GM23338 (cell line): ENCODE measurements at regions not wholly inside any gene's neighbourhood (a gene's known extent, or its start where the extent isn't known, plus 50 kb on each side); places are given as distances from the start of the nearest gene placed in this dataset.

ENCODE experiments used
- ATAC-seq: fragments of 200-7000 bp; cut with Tn5 transposase; 3 replicates; pipeline ENCODE4 v1.9.1; 2020
- DNase-seq: peaks from one replicate; pipeline ENCODE4 v3.0.0-alpha.2; 2015; ENCODE audit warnings: low spot score
- H2AFZ ChIP-seq: fragments of 200-600 bp; sonication (generic); 2 replicates; pipeline ENCODE4 v1.8.0; 2016; ENCODE audit warnings: antibody characterized with exemption, mild to moderate bottlenecking, moderate library complexity
- H3F3A ChIP-seq: fragments of 200-600 bp; sonication (generic); replicated peaks from 2 replicates; pipeline ENCODE4 v1.8.0; 2017; ENCODE audit warnings: antibody characterized with exemption, mixed run types, low read depth
- H3K27ac ChIP-seq: fragments of 200-600 bp; sonication (generic); 2 replicates; pipeline ENCODE4 v1.6.1; 2016; ENCODE audit warnings: low read depth
- H3K27me3 ChIP-seq: fragments of 200-600 bp; sonication (generic); 2 replicates; pipeline ENCODE4 v1.8.0; 2016; ENCODE audit warnings: mild to moderate bottlenecking, mixed run types, moderate library complexity; ENCODE audit not compliant: insufficient read depth
- H3K36me3 ChIP-seq: fragments of 200-600 bp; sonication (generic); 2 replicates; pipeline ENCODE4 v1.8.0; 2016; ENCODE audit warnings: mild to moderate bottlenecking; ENCODE audit not compliant: insufficient read depth
- H3K4me1 ChIP-seq: fragments of 200-600 bp; sonication (generic); 2 replicates; pipeline ENCODE4 v1.8.0; 2016; ENCODE audit warnings: mild to moderate bottlenecking, moderate library complexity; ENCODE audit not compliant: insufficient read depth
- H3K4me2 ChIP-seq: fragments of 200-600 bp; sonication (generic); 2 replicates; pipeline ENCODE4 v1.7.1; 2017; ENCODE audit warnings: mixed run types
- H3K4me3 ChIP-seq: fragments of 200-600 bp; sonication (generic); 2 replicates; pipeline ENCODE4 v1.6.1; 2016; ENCODE audit warnings: mixed run types
- H3K79me2 ChIP-seq: fragments of 200-600 bp; sonication (generic); replicated peaks from 2 replicates; pipeline ENCODE4 v1.8.0; 2017; ENCODE audit warnings: mild to moderate bottlenecking; ENCODE audit not compliant: insufficient read depth
- H3K9me2 ChIP-seq: fragments of 200-600 bp; sonication (generic); 2 replicates; pipeline ENCODE4 v1.8.0; 2017; ENCODE audit not compliant: insufficient read depth
- H4K20me1 ChIP-seq: fragments of 200-600 bp; sonication (generic); replicated peaks from 2 replicates; pipeline ENCODE4 v1.8.0; 2017; ENCODE audit warnings: mild to moderate bottlenecking; ENCODE audit not compliant: insufficient read depth
- H3K27ac Mint-ChIP-seq: 2 replicates; pipeline ENCODE4 v1.8.0; 2020; ENCODE audit warnings: inconsistent platforms, mild to moderate bottlenecking, moderate library complexity, mixed read lengths
- H3K27me3 Mint-ChIP-seq: 3 replicates; pipeline ENCODE4 v1.8.0; 2022; ENCODE audit warnings: low read depth, mild to moderate bottlenecking, moderate library complexity, mixed read lengths, inconsistent platforms; ENCODE audit not compliant: insufficient read depth, poor library complexity
- H3K36me3 Mint-ChIP-seq: 3 replicates; pipeline ENCODE4 v1.8.0; 2021; ENCODE audit warnings: low read depth, mild to moderate bottlenecking, inconsistent platforms, moderate library complexity, mixed read lengths
- H3K4me1 Mint-ChIP-seq: 3 replicates; pipeline ENCODE4 v1.8.0; 2020; ENCODE audit warnings: mild to moderate bottlenecking, inconsistent platforms, mixed read lengths
- H3K4me3 Mint-ChIP-seq: 3 replicates; pipeline ENCODE4 v1.8.0; 2021; ENCODE audit warnings: moderate library complexity, mild to moderate bottlenecking, inconsistent platforms, mixed read lengths
- H3K9me3 Mint-ChIP-seq: 3 replicates; pipeline ENCODE4 v1.8.0; 2020; ENCODE audit warnings: moderate library complexity, mild to moderate bottlenecking, inconsistent platforms, mixed read lengths
- CREB1 ChIP-seq: fragments of 250-450 bp; sonication (Bioruptor Pico); IDR thresholded peaks from 2 replicates; pipeline ENCODE4 v1.5.0; 2020; ENCODE audit warnings: low read depth, mild to moderate bottlenecking, moderate library complexity
- EZH2 ChIP-seq: fragments of 200-600 bp; sonication (generic); IDR thresholded peaks from one replicate; pipeline ENCODE4 v1.8.0; 2017; ENCODE audit warnings: antibody characterized with exemption, mild to moderate bottlenecking, low read depth; ENCODE audit not compliant: unreplicated experiment
- EZH2phosphoT487 ChIP-seq: fragments of 200-600 bp; sonication (generic); IDR thresholded peaks from one replicate; pipeline ENCODE4 v1.8.1; 2018; ENCODE audit warnings: antibody characterized with exemption; ENCODE audit not compliant: unreplicated experiment
- JUNB ChIP-seq: IDR thresholded peaks from one replicate; pipeline ENCODE4 v1.6.1; 2016; ENCODE audit warnings: antibody characterized with exemption; ENCODE audit not compliant: unreplicated experiment
- NANOG ChIP-seq: IDR thresholded peaks from 2 replicates; pipeline ENCODE4 v1.6.1; 2016; ENCODE audit warnings: antibody characterized with exemption, borderline replicate concordance
- POLR2AphosphoS5 ChIP-seq: IDR thresholded peaks from 2 replicates; pipeline ENCODE4 v1.6.1; 2016; ENCODE audit warnings: antibody characterized with exemption, low read depth
- STAT1 ChIP-seq: IDR thresholded peaks from one replicate; pipeline ENCODE4 v1.6.1; 2016; ENCODE audit warnings: antibody characterized with exemption; ENCODE audit not compliant: unreplicated experiment
- ZNF114 ChIP-seq: fragments of 250-450 bp; sonication (Bioruptor Pico); IDR thresholded peaks from 2 replicates; pipeline ENCODE4 v1.5.0; 2020; ENCODE audit warnings: mild to moderate bottlenecking, moderate library complexity
- ZNF331 ChIP-seq: fragments of 250-450 bp; sonication (Bioruptor Pico); IDR thresholded peaks from 2 replicates; pipeline ENCODE4 v1.5.0; 2020; ENCODE audit warnings: low read depth, mild to moderate bottlenecking, moderate library complexity
- TF ChIP-seq, protein P1 (sequence below), 2 experiments: fragments of 200-600 bp in 1 of 2; sonication (generic) in 1 of 2; conservative IDR thresholded peaks; 2 replicates each; pipeline versions ENCODE4 v1.5.1 to v1.6.1; 2016 to 2017; ENCODE audit warnings: antibody characterized with exemption in 2 of 2, low read depth in 2 of 2, mild to moderate bottlenecking in 2 of 2, moderate library complexity in 1 of 2
- TF ChIP-seq, protein P2 (sequence below): fragments of 250-450 bp; sonication (Bioruptor Pico); IDR thresholded peaks from 2 replicates; pipeline ENCODE4 v1.5.0; 2020; ENCODE audit warnings: mild to moderate bottlenecking, moderate library complexity
- TF ChIP-seq, protein P3 (sequence below): IDR thresholded peaks from 2 replicates; pipeline ENCODE4 v1.6.1; 2016; ENCODE audit warnings: antibody characterized with exemption

DNA sequence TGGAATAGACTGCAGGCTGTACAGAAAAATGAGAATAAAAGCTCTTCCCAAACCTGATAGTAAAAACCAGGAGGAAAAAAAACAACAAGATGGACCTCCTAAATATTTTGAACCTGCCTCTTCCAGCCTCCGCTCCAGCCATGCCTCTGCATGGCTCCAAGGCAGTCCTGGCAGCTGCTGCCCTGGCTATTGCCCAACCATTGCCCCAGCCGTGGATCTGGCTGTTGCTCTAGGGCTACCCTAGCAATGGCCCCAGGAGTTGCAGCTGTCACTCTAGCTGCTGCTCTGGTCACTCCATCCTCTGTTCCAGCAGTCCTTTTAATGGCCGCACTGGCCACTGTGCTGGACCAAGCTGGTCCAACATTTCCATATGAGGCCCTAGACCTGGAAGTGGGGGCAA, 1756.0 kb downstream of the C4orf33 start:
- Histone ChIP-seq H4K20me1 (no peaks in the 10 kb centered on the region), H2AFZ (no peak overlapping the region), H3K4me1 (no peaks in the 10 kb centered on the region), H3K4me3 (no peak overlapping the region), H3K27me3 (no peaks in the 10 kb centered on the region), H3K36me3 (no peaks in the 10 kb centered on the region), H3F3A (no peaks in the 10 kb centered on the region), H3K79me2 (no peaks in the 10 kb centered on the region), H3K9me2 (peaks cover 8% of the 10 kb centered on the region; the same call in 1 of the 2 replicates), H3K27ac (no peak overlapping the region), H3K4me2 (no peak overlapping the region)
- no peaks in the 10 kb centered on the region for H3K4me1 Mint-ChIP-seq
- H3K4me3 Mint-ChIP-seq, result no peak overlapping the region
- peaks cover 2% of the 10 kb centered on the region for H3K27me3 Mint-ChIP-seq
- H3K9me3 Mint-ChIP-seq, result peaks cover 5% of the 10 kb centered on the region; the same call in 2 of the 3 replicates
- DNase-seq (no peak), ATAC-seq (no peak)
- H3K27ac Mint-ChIP-seq, result no peak overlapping the region
- H3K36me3 Mint-ChIP-seq, result no peaks in the 10 kb centered on the region
- TF ChIP-seq, protein P1, sequence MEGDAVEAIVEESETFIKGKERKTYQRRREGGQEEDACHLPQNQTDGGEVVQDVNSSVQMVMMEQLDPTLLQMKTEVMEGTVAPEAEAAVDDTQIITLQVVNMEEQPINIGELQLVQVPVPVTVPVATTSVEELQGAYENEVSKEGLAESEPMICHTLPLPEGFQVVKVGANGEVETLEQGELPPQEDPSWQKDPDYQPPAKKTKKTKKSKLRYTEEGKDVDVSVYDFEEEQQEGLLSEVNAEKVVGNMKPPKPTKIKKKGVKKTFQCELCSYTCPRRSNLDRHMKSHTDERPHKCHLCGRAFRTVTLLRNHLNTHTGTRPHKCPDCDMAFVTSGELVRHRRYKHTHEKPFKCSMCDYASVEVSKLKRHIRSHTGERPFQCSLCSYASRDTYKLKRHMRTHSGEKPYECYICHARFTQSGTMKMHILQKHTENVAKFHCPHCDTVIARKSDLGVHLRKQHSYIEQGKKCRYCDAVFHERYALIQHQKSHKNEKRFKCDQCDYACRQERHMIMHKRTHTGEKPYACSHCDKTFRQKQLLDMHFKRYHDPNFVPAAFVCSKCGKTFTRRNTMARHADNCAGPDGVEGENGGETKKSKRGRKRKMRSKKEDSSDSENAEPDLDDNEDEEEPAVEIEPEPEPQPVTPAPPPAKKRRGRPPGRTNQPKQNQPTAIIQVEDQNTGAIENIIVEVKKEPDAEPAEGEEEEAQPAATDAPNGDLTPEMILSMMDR (conservative IDR thresholded peaks at IDR 0.05; ENCODE audit: low read depth in 2 of 2), result no peak

DNA sequence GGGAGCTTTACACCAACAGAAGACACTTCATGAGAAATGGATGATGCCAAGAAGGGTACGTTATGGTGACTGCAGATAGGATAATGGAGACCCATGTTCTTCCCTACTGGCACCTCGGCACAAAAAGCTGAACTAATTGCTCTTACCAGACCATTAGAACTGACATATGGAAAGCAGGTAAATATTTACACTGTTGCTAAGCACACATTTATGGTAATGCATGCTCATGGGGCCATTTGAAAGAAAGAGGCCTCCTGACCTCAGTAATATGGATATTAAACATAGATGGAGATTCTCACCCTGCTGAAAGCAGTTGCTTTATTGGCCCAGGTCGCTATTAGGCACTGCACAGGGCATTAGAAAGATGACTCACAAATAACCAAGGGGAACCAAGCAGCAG, 1759.6 kb downstream of the C4orf33 start:
- Mint-ChIP-seq H3K4me1 (no peaks in the 10 kb centered on the region), H3K9me3 (peaks cover 8% of the 10 kb centered on the region), H3K27ac (no peak overlapping the region), H3K4me3 (no peak overlapping the region), H3K36me3 (no peaks in the 10 kb centered on the region; the same call in 2 of the 3 replicates), H3K27me3 (peaks cover 2% of the 10 kb centered on the region)
- H2AFZ ChIP-seq, result no peak overlapping the region
- no peak for DNase-seq
- H3K27me3 ChIP-seq, result no peaks in the 10 kb centered on the region
- no peak overlapping the region for H3K27ac ChIP-seq
- no peaks in the 10 kb centered on the region for H3K79me2 ChIP-seq
- no peaks in the 10 kb centered on the region for H3K36me3 ChIP-seq
- no peak overlapping the region for H3K4me2 ChIP-seq
- no peak overlapping the region for H3K4me3 ChIP-seq
- H3K4me1 ChIP-seq, result no peaks in the 10 kb centered on the region
- peaks cover 14% of the 10 kb centered on the region; the same call in 1 of the 2 replicates for H3K9me2 ChIP-seq
- no peaks in the 10 kb centered on the region for H3F3A ChIP-seq
- H4K20me1 ChIP-seq, result no peaks in the 10 kb centered on the region
- no peak for ATAC-seq
- TF ChIP-seq, protein P1 (conservative IDR thresholded peaks at IDR 0.05; ENCODE audit: low read depth in 2 of 2), result no peak
- no peak for TF ChIP-seq NANOG
- TF ChIP-seq CREB1, result no peak
- no peak for TF ChIP-seq EZH2
- TF ChIP-seq, protein P2, sequence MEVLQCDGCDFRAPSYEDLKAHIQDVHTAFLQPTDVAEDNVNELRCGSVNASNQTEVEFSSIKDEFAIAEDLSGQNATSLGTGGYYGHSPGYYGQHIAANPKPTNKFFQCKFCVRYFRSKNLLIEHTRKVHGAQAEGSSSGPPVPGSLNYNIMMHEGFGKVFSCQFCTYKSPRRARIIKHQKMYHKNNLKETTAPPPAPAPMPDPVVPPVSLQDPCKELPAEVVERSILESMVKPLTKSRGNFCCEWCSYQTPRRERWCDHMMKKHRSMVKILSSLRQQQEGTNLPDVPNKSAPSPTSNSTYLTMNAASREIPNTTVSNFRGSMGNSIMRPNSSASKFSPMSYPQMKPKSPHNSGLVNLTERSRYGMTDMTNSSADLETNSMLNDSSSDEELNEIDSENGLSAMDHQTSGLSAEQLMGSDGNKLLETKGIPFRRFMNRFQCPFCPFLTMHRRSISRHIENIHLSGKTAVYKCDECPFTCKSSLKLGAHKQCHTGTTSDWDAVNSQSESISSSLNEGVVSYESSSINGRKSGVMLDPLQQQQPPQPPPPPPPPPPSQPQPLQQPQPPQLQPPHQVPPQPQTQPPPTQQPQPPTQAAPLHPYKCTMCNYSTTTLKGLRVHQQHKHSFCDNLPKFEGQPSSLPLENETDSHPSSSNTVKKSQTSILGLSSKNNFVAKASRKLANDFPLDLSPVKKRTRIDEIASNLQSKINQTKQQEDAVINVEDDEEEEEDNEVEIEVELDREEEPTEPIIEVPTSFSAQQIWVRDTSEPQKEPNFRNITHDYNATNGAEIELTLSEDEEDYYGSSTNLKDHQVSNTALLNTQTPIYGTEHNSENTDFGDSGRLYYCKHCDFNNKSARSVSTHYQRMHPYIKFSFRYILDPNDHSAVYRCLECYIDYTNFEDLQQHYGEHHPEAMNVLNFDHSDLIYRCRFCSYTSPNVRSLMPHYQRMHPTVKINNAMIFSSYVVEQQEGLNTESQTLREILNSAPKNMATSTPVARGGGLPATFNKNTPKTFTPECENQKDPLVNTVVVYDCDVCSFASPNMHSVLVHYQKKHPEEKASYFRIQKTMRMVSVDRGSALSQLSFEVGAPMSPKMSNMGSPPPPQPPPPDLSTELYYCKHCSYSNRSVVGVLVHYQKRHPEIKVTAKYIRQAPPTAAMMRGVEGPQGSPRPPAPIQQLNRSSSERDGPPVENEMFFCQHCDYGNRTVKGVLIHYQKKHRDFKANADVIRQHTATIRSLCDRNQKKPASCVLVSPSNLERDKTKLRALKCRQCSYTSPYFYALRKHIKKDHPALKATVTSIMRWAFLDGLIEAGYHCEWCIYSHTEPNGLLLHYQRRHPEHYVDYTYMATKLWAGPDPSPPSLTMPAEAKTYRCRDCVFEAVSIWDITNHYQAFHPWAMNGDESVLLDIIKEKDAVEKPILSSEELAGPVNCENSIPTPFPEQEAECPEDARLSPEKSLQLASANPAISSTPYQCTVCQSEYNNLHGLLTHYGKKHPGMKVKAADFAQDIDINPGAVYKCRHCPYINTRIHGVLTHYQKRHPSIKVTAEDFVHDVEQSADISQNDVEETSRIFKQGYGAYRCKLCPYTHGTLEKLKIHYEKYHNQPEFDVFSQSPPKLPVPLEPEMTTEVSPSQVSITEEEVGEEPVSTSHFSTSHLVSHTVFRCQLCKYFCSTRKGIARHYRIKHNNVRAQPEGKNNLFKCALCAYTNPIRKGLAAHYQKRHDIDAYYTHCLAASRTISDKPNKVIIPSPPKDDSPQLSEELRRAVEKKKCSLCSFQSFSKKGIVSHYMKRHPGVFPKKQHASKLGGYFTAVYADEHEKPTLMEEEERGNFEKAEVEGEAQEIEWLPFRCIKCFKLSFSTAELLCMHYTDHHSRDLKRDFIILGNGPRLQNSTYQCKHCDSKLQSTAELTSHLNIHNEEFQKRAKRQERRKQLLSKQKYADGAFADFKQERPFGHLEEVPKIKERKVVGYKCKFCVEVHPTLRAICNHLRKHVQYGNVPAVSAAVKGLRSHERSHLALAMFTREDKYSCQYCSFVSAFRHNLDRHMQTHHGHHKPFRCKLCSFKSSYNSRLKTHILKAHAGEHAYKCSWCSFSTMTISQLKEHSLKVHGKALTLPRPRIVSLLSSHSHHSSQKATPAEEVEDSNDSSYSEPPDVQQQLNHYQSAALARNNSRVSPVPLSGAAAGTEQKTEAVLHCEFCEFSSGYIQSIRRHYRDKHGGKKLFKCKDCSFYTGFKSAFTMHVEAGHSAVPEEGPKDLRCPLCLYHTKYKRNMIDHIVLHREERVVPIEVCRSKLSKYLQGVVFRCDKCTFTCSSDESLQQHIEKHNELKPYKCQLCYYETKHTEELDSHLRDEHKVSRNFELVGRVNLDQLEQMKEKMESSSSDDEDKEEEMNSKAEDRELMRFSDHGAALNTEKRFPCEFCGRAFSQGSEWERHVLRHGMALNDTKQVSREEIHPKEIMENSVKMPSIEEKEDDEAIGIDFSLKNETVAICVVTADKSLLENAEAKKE (CRISPR knock-in tag), result no peak
- TF ChIP-seq, protein P3, sequence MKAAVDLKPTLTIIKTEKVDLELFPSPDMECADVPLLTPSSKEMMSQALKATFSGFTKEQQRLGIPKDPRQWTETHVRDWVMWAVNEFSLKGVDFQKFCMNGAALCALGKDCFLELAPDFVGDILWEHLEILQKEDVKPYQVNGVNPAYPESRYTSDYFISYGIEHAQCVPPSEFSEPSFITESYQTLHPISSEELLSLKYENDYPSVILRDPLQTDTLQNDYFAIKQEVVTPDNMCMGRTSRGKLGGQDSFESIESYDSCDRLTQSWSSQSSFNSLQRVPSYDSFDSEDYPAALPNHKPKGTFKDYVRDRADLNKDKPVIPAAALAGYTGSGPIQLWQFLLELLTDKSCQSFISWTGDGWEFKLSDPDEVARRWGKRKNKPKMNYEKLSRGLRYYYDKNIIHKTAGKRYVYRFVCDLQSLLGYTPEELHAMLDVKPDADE, result no peak
- no peak for TF ChIP-seq JUNB
- no peak for TF ChIP-seq POLR2AphosphoS5
- no peak for TF ChIP-seq ZNF331 (CRISPR knock-in tag)
- no peak for TF ChIP-seq STAT1
- TF ChIP-seq ZNF114 (CRISPR knock-in tag), result no peak
- no peak for TF ChIP-seq EZH2phosphoT487
